ENCODE measurements at regions not wholly inside any gene's neighbourhood (a gene's known extent, or its start where the extent isn't known, plus 50 kb on each side); places are given as distances from the start of the nearest gene placed in this dataset.

GRCh38 chr10:108352771-108353170 is 1188.3 kb upstream of the SORCS1 start:
- no peaks in the 10 kb centered on the region for H4K20me1 ChIP-seq (replicated peaks in 1 of 2; ENCODE audit: control insufficient read depth in 1 of 2, insufficient read depth in 2 of 2, low read length in 2 of 2)
- H3K56ac ChIP-seq (replicated peaks; ENCODE audit: insufficient read length, low read depth, low read length): no peak overlapping the region
- H2BK20ac ChIP-seq (ENCODE audit: low read length): no peak overlapping the region
- no peaks in the 10 kb centered on the region for H3K79me2 ChIP-seq (ENCODE audit: control insufficient read depth in 1 of 2, insufficient read depth in 2 of 2, low read length in 2 of 2)
- H3K14ac ChIP-seq (ENCODE audit: insufficient read length): no peak overlapping the region
- H2BK15ac ChIP-seq (ENCODE audit: low read length): no peak overlapping the region
- H3K23ac ChIP-seq (ENCODE audit: insufficient read length): no peak overlapping the region
- H3K4me3 ChIP-seq (ENCODE audit: extremely low read depth in 1 of 4, insufficient read depth in 2 of 4, low read depth in 3 of 4, low read length in 4 of 4): no peak overlapping the region
- whole genome bisulfite sequencing, 2 experiments (ENCODE audit: extremely low coverage in 1 of 2, insufficient coverage in 1 of 2, insufficient read length in 1 of 2, insufficient replicate concordance in 2 of 2, low coverage in 1 of 2, low lambda C conversion rate in 2 of 2, missing lambda C conversion rate in 1 of 2): 79% methylated on average over 2 of the region's 2 CpGs; no CpG with 5 or more reads in 1 of the 2 experiments
- ChIA-PET CTCF (ENCODE audit: partially characterized antibody) (no interaction called here), POLR2A (ENCODE audit: partially characterized antibody) (no interaction called here)
- H3K4me1 ChIP-seq (replicated peaks in 1 of 4; ENCODE audit: control insufficient read depth in 3 of 4, insufficient read depth in 4 of 4, low read length in 3 of 4): no peaks in the 10 kb centered on the region
- H4K91ac ChIP-seq (replicated peaks; ENCODE audit: insufficient read length, low read length): no peak overlapping the region
- H4K8ac ChIP-seq (ENCODE audit: extremely low read depth, insufficient read depth, low read length): no peak overlapping the region
- no peak overlapping the region for H2BK5ac ChIP-seq (ENCODE audit: low read depth, low read length)
- H3K27me3 ChIP-seq (replicated peaks in 1 of 4; ENCODE audit: control insufficient read depth in 3 of 4, extremely low read depth in 1 of 4, insufficient read depth in 3 of 4, low read length in 3 of 4): no peaks in the 10 kb centered on the region
- H2AK5ac ChIP-seq (ENCODE audit: low read depth, low read length): no peak overlapping the region
- no peaks in the 10 kb centered on the region for H3K9me3 ChIP-seq (ENCODE audit: insufficient read depth in 2 of 2, low read depth in 1 of 2, low read length in 1 of 2)
- no peaks in the 10 kb centered on the region for H3K79me1 ChIP-seq (ENCODE audit: low read depth, low read length)
- H3K4me2 ChIP-seq (ENCODE audit: insufficient read depth in 1 of 2, low read depth in 2 of 2, low read length in 2 of 2): no peak overlapping the region
- no peaks in the 10 kb centered on the region; the same call in 1 of the 2 replicates for H3K23me2 ChIP-seq (ENCODE audit: low read depth, low read length)
- no peak overlapping the region for H2BK12ac ChIP-seq (ENCODE audit: low read depth, low read length)
- H3K4ac ChIP-seq (replicated peaks; ENCODE audit: insufficient read length, low read depth, low read length): no peak overlapping the region
- H3K9ac ChIP-seq (replicated peaks in 1 of 4; ENCODE audit: extremely low read depth in 1 of 4, low read depth in 3 of 4, low read length in 3 of 4): no peak overlapping the region
- H3K18ac ChIP-seq (ENCODE audit: extremely low read depth, low read length): no peak overlapping the region
- DNase-seq (ENCODE audit: low read depth in 1 of 2, low spot score in 2 of 2): no peak
- H2AFZ ChIP-seq (ENCODE audit: low read length): no peak overlapping the region
- H4K5ac ChIP-seq (ENCODE audit: insufficient read length, low read depth, low read length): no peak overlapping the region
- H3K36me3 ChIP-seq (ENCODE audit: control insufficient read depth in 2 of 4, insufficient read depth in 4 of 4, low read length in 3 of 4): no peaks in the 10 kb centered on the region
- H2BK120ac ChIP-seq (replicated peaks; ENCODE audit: low read depth, low read length): no peak overlapping the region
- no peak for FAIRE-seq
- H3K27ac ChIP-seq (ENCODE audit: low read depth, low read length): no peak overlapping the region
- no peak for TF ChIP-seq JUND (IDR thresholded peaks at IDR 0.05; ENCODE audit: low read length)
- no peak for TF ChIP-seq NANOG (IDR thresholded peaks at IDR 0.05; ENCODE audit: insufficient read depth, low read depth, low read length, poor library complexity, severe bottlenecking)
- TF ChIP-seq POU5F1 (IDR thresholded peaks at IDR 0.05; ENCODE audit: low read depth, low read length): no peak
- no peak for TF ChIP-seq SAP30 (IDR thresholded peaks at IDR 0.05; ENCODE audit: insufficient read depth, insufficient replicate concordance, low read length)
- no peak for TF ChIP-seq KDM1A (IDR thresholded peaks at IDR 0.05; ENCODE audit: borderline replicate concordance, low read length)
- no peak for TF ChIP-seq SIX5 (IDR thresholded peaks at IDR 0.05; ENCODE audit: low read depth, low read length)
- no peak for TF ChIP-seq SRF (IDR thresholded peaks at IDR 0.05; ENCODE audit: low read depth, low read length)
- no peak for TF ChIP-seq CTCF (IDR thresholded peaks at IDR 0.05; ENCODE audit: control extremely low read depth in 1 of 3, insufficient read depth in 1 of 3, low read depth in 1 of 3, low read length in 3 of 3)
- TF ChIP-seq E2F6 (IDR thresholded peaks at IDR 0.05): no peak
- TF ChIP-seq CHD2 (IDR thresholded peaks at IDR 0.05; ENCODE audit: low read length): no peak
- no peak for TF ChIP-seq RXRA (IDR thresholded peaks at IDR 0.05; ENCODE audit: insufficient read depth, low read depth, low read length)
- no peak for TF ChIP-seq SP1 (IDR thresholded peaks at IDR 0.05; ENCODE audit: low read depth, low read length)
- no peak for TF ChIP-seq TBP (IDR thresholded peaks at IDR 0.05; ENCODE audit: low read depth, low read length)
